Mammary epithelial cell (primary cell): ENCODE measurements at regions not wholly inside any gene's neighbourhood (a gene's known extent, or its start where the extent isn't known, plus 50 kb on each side); places are given as distances from the start of the nearest gene placed in this dataset.
"Not testable (repeated sequence)": the region's sequence is repeated elsewhere in the genome, so short reads cannot be mapped to it uniquely, and the experiment has no call there.

Experiments
- EZH2 ChIP-seq: IDR thresholded peaks from 2 replicates; pipeline ENCODE4 v1.6.1; 2012; ENCODE audit warnings: low read length, inconsistent platforms, borderline replicate concordance
- TF ChIP-seq, protein P1 (sequence below), 2 donors: IDR thresholded peaks in 1 of 2; conservative IDR thresholded peaks in 1 of 2; 2 replicates each; pipeline ENCODE4 v1.5.1; 2011 to 2012; ENCODE audit warnings: inconsistent platforms in 2 of 2, low read length in 2 of 2, mild to moderate bottlenecking in 2 of 2, control low read depth in 1 of 2, low read depth in 1 of 2; ENCODE audit not compliant: insufficient read depth in 1 of 2; ENCODE audit errors: extremely low read depth in 1 of 2

DNA sequence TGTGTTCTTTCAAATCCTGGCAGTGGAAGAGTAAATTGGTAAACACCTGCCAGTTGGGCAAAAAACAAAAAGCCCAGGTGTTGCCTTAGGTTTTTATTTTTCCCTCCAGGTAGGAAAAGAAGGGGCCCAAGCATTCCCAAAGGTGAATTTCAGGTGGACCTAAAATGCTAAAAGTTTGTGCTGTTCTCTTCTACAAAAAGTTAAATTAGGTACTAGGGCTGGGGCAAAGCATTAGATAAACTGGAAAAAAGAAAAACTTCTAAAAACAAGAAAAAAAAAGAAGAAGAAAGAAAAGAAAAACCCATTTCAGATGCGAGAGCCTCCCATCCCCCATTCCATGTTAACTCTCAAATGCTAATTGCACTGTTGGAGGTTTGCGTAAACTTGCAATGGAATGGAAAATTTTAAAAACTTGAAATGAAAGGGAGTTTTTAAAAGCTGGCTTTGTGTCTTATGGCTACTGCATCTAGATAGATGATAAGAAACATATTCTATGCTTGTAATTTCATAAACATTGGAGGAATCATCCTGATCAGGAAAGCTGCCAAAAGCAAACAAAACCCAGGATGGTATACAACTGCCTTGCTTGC, 59.9 kb upstream of the IGFBPL1 start:
- TF ChIP-seq, protein P1, sequence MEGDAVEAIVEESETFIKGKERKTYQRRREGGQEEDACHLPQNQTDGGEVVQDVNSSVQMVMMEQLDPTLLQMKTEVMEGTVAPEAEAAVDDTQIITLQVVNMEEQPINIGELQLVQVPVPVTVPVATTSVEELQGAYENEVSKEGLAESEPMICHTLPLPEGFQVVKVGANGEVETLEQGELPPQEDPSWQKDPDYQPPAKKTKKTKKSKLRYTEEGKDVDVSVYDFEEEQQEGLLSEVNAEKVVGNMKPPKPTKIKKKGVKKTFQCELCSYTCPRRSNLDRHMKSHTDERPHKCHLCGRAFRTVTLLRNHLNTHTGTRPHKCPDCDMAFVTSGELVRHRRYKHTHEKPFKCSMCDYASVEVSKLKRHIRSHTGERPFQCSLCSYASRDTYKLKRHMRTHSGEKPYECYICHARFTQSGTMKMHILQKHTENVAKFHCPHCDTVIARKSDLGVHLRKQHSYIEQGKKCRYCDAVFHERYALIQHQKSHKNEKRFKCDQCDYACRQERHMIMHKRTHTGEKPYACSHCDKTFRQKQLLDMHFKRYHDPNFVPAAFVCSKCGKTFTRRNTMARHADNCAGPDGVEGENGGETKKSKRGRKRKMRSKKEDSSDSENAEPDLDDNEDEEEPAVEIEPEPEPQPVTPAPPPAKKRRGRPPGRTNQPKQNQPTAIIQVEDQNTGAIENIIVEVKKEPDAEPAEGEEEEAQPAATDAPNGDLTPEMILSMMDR (conservative IDR thresholded peaks at IDR 0.05 in 1 of 2, IDR thresholded peaks at IDR 0.05 in 1 of 2; ENCODE audit: extremely low read depth in 1 of 2, insufficient read depth in 1 of 2, low read depth in 1 of 2, low read length in 2 of 2): not testable (repeated sequence)
- not testable (repeated sequence) for TF ChIP-seq EZH2
